Erythroblast (primary cell): ENCODE measurements at regions not wholly inside any gene's neighbourhood (a gene's known extent, or its start where the extent isn't known, plus 50 kb on each side); places are given as distances from the start of the nearest gene placed in this dataset.

Experiments used
- GATA1 ChIP-seq: IDR thresholded peaks from 2 replicates; pipeline ENCODE4 v1.6.1; 2011; ENCODE audit warnings: low read depth, mild to moderate bottlenecking, control low read depth, low read length, moderate library complexity
- POLR2A ChIP-seq: IDR thresholded peaks from 2 replicates; pipeline ENCODE4 v1.6.1; 2011; ENCODE audit warnings: mild to moderate bottlenecking, low read length

GRCh38 chr2:174662859-174663258 lies 65.3 kb upstream of the WIPF1 start:
- TF ChIP-seq POLR2A (no peak), GATA1 (no peak)
